ENCODE measurements at regions not wholly inside any gene's neighbourhood (a gene's known extent, or its start where the extent isn't known, plus 50 kb on each side); places are given as distances from the start of the nearest gene placed in this dataset.

DNA sequence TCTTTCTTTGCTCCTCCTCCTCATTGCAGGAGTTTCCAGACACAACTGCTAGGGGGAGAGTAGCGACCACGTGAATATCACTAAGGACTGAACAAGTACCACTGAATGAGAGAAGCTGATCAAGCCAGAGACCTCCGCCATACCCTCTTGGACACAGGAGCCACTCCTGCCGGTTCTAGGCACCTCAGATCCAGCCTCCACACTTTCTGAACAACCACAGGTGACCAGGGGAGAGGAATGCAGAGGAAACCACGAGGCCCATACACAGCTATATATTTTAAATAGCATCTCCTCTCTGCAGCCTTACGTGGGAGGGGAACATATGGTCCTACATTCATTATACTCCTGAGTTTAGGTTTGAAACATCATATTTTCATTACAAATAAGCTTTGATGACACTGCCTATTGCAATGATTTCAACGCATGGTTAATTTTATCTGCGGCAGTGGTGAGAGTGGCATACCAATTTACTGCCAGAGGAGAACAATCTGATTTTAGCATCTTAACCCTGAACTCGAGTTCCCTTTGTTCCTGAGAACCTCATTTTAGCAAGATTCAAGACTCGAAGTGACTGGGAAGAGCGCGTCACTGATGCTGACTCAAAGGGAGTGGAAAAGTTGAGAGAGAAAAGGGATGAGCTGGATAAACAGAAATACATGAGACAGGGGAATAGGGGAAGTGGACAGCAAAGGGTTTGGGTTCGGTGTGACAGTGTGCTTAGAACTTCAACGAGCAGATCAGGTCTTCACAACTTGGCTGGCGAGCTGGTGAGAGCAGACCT is 231.7 kb upstream of the PPARGC1A start:
- DNase-seq (ENCODE audit: low spot score) (no peak), ATAC-seq (no peak)

DNA sequence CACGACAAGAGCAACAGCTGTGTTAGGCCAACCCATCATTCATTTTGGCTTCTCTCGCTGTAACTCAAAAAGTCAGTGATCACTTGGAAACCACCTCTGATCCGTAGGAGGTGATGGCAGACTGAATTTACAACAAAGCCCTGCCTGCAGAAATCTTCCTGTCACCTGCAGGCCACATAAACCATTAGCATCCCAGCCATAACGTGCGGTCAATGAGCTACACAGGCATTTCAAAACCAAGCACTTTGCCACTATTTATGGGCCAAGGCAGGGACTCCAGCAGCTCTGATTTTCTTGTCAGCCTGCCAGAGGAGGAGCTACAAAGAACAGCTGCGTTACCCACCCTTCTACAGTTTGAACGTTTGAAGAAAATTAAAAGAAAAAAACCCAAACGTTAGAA is 228.1 kb upstream of the PPARGC1A start:
- DNase-seq (ENCODE audit: low spot score) (no peak), ATAC-seq (no peak)

DNA sequence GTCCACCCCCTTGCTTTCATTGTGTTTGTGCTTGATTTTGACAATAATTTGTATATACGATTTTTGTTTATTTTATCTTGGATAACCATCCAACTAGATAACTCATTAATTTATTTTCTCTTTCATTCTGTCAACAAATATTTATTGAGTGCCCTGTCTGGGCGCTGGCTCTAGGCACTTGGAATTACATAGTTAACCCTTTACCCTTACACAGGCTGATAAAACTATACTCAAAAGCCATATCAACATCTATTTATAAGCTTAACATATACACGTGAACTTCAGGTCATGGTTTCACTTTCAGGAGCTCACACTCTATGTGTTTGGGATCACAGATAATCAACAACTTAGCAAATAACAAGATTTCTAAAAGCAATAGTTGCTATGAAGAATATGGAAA is 226.3 kb upstream of the PPARGC1A start:
- ATAC-seq (peak; percentile 59), DNase-seq (ENCODE audit: low spot score) (no peak)

DNA sequence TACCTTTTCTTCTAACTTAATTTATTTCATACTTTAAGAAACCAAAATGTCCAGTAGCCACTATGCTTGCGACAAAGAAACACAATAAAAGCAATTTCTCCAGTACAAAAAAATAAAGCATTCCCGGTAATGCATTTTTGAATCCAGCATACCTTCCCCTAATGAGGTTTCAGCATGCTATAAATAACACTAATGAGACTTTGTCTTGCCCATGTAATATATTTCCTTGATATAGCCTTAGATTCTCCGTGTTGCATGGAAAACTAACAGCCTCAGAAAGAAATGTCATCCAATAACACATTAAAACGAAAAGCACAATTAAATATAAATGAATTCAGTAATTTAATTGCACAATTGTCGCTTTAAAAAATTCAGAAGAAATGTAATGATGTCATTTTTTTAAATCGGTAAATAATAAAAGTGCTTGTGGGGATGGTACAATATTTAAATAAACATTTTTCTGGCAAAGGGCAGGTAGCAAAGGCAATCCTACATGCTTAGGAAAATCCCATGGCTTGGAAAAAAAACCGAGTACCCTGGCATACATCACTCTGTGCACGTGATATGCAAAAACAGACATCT is 225.2 kb upstream of the PPARGC1A start:
- ATAC-seq (no peak), DNase-seq (ENCODE audit: low spot score) (no peak)

DNA sequence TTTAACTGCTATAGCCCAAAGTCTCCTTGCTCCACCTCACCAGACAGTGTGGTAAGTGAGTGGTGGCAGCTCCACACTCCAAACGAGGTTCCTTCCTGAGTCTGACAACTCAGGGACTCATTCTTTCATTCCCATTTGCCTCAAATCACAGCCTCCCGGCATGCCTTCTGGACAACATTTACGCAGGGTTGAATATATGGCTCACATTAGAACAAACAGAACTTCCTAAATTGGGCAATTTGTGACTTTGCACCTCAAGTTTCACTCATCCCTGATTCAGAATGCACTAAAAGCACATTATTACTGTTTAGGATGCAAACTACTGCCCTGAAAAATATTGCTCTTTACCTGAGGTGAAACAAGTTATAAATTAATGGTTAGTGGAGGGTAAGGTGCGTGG is 224.6 kb upstream of the PPARGC1A start:
- peak; percentile 62 for ATAC-seq

DNA sequence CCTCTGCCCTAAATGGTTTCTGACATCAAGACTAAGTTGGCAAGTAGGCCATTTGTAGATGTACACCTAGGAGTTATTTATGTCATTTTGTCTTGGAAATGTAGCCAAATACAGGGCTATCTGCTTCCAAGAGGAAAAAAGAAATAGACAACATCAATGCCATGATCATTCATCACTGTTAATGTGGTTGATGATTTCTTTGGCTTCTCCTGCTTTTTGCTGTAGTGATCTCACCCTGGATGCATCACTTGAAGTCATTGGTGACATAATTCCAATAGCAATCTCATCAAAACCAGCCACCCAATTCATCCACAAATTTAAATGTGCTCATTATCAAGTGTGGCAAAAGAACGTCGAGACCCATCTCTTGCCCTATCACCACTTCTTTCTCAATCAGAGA is 222.6 kb upstream of the PPARGC1A start:
- DNase-seq (ENCODE audit: low spot score) (no peak), ATAC-seq (no peak)

More for the DNA sequence above, 224.6 kb upstream of the PPARGC1A start:
- no peak for DNase-seq (ENCODE audit: low spot score)

DNA sequence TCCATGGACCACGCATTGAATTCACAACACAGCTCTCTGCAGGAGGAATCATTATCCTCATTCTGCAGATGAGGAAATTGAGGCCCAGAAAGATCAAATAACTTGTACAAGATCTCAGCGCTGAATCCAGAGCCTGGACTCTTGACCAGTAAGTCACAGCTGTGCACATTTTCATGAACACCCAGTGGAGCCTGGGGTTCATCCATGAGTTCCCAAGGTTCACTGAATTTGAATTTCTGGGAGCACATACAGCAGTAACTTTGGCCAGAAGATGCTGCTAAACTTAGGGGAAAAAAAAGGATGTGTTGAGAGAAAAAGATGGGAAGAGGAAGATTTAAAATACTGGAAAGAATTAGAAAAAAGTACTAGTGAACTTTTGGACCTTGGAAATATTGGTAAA is 218.7 kb upstream of the PPARGC1A start:
- ATAC-seq: no peak
- no peak for DNase-seq (ENCODE audit: low spot score)

DNA sequence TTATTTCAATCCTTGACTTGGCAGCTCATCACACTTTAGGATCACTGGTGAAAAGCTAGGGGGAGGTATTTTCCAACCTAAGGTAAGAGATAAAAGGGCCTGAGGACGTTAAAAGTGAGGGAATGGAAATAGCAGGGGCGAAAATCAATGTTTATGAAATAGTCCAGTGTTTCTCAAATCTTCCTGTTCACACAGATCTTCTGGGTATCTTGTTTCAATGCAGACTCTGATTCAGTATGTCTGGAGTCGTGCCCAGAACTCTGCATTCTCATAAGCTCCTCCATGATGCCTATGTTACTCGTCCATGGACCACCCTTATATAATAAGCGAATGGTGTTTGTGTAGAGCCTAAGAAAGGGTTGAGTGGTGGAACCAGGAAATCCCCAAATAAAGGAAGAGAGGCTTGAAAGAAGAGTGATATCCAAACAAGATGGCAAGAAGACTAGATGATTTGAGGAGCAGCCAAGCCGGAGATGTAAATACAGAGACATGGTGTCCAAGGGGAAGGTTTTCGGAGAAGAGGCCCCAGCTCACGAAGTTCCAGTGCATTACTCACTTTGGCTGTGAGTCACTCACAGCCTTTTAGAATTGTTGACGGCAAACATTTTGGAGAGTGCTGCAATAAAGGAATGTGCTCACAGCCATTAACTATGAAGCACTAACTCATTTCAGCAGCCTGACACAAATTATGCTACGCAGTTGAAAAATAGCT is 215.6 kb upstream of the PPARGC1A start:
- DNase-seq (ENCODE audit: low spot score): no peak
- peak; percentile 33 for ATAC-seq

DNA sequence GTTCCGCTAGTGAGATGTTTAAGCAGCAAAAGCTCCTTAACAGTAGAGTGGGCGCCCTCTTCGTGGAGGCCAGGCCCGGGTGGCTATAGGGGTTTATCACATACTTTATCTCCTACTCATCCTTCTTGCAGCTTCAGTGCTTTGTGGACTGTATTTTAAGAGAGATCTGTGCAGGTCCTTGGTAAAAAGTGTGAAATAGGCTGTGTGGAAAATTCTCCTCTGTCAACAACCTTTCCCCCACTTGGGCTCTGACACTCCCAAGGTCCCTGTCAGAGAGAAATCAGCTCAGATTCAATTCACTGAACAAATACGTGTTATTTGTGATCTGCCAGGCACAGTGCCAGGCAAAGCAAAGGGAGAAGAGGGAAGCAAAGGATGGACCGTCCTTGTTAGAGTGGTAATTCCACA is 214.3 kb upstream of the PPARGC1A start:
- DNase-seq (ENCODE audit: low spot score): peak; percentile 81
- ATAC-seq: peak; percentile 91

DNA sequence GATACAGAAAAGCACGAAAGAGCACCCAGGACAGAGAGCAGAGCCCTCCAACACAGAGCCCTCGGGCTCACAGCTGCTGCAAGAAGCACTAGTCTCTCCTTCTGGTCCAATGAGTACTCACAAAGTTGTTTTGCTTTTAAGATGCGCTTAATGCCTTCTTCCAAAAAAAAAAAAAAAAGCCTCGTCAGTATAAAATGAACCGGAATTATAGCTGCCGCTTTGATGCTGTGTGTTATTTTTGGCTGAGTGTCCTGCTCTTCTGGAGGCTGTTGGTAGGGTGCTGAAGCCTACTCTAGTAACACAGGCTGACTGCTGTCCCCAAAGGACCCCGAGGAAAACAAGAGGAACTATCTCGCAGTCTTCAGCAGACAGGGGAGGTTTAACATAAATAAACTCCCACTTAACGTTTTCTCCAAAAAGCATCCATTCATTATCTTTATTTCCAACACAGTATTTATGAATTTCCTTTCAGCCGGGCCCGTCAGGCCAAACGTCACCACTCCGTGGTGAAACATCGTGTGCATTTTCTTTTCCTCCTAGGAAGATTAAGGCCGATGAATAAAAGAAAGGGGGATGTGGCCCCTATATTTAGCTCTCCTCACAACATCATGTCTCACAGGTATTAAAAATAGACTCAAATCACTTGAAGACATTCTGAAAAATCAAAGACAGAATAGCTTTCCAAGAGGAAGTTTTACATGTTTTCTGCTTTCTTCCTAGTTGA is 213.7 kb upstream of the PPARGC1A start:
- ATAC-seq: no peak

DNA sequence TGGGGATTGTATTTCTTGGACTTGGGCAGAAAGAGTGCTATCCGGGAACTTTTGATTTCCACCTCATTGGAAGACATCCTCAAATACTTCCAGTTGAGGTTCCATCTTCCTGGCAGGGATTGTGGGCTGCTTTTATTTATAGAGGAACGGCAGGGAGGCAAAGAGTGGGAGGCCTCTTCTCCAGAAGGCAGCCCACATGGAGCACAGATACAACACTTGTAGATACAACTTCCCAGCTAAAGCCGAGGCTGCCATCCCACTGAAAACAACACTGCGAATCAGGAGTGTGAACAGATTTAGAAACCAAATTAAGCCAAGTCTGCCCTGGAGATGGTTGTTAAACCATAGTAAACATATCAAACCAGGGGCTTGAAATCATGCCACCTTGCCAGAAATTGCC is 212.8 kb upstream of the PPARGC1A start:
- no peak for ATAC-seq
- DNase-seq (ENCODE audit: low spot score): no peak

More for the DNA sequence above, 213.7 kb upstream of the PPARGC1A start:
- no peak for DNase-seq (ENCODE audit: low spot score)

DNA sequence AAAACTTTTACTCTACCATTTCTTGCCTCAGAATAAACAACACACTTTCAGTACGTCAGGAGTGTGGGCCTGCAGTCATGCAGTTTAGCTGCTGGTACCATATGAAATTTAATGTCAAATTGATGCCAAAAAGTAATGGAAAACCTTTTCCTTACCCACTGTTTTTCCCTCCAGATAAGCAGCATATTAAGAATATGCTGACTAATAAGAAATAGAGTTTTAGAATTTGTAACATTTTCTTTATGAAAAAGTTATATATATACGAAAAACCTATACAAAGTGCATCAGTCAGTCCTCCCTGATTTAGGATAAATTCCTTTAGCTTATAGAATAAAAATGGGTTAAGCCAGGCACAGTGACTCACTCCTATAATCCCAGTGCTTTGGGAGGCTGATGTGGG is 206.8 kb upstream of the PPARGC1A start:
- ATAC-seq (no peak), DNase-seq (ENCODE audit: low spot score) (no peak)

DNA sequence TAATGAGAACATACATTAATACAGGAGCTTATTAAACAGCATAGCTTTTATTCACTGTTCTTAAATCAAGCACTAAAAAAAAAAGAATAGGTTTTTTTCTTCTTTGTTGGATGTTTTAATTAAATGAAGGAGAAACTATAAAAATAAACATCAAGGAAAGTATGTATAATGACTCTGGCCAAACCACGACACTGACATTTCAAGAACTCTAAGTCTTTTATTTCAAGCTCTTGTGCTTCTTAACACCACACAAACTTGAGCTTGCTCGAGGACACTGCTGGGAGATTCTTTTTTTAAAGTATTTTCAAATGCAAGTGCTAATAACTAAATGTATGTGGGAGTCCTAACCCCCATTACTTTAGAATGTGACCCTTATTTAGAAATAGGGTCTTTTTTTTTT is 204.9 kb upstream of the PPARGC1A start:
- DNase-seq (ENCODE audit: low spot score) (no peak), ATAC-seq (no peak)

DNA sequence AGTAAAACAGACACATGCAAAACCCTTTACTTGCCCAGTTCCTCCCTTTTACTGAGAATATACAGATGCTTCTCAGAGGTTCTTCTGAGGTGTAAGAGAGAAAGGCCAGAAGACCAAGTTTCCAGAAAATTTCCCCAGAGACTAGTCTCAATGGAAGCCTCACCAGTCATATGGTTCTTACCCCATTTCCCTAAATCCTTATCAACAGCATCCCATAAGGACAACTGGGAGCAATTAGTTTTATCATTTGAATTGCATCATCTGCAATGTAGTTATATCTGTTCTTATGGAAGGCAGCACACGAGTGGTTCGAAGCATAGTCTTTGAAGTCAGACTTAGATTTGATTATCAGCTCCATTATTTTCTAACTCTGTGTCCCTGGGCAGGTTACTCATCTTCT is 203.6 kb upstream of the PPARGC1A start:
- ATAC-seq (no peak), DNase-seq (ENCODE audit: low spot score) (no peak)

DNA sequence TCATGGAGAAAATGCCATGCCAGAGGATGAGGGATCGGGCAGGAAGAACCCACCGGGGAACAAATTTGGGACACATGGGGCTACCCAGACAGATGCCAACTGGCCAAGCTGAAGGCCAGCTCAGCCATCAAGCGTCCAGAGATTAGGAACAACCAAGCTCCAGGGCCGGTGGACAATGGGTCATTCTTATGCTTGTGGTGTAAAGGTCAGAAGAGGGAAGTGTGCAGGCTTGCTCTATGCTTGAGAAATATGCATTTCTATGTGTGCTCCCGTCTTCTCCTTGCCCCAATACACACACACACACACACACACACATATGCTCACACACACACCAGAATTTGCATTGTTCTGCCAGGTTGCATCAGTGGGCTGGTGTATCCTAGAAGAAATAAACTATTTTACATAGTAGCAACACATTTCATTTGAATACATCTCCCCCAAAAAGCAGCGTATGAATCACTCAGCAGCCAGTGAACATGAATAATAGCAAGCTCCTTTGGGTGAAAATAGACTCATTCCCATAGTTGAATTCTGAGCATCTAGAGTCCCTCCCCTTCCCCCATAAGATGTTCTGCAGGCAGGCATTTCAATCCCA is 201.9 kb upstream of the PPARGC1A start:
- ATAC-seq (no peak), DNase-seq (ENCODE audit: low spot score) (no peak)

DNA sequence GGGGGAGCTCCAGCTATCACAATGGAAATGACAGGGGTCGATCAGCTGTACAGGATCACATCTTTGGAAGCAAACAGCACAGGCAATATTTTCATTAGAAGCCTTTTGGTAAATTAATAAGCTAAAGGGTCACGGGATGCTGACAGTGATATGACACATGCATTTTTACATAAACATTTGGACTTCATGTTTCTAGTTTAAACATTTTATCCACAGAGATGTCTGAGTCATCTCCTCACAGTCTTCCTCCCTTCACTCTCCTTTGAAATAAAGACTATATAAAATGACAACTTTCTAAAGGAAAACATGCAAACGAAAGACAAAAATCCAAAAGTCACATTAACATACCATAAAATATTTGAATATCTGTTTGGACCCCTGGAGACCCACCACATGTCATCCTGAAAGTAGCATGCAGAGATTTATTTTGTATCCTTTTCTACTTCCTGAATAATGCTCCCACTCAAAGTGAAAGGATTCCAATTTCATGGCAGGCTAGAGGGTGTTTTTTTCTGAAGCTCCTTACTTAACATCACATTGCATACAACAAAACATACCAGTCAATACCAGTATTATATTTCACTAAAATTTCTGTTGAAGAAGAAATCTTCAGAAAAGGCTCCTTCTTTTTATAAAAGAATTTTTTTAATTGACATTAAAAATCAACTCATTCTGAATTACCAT is 200.1 kb upstream of the PPARGC1A start:
- ATAC-seq (no peak), DNase-seq (ENCODE audit: low spot score) (no peak)

DNA sequence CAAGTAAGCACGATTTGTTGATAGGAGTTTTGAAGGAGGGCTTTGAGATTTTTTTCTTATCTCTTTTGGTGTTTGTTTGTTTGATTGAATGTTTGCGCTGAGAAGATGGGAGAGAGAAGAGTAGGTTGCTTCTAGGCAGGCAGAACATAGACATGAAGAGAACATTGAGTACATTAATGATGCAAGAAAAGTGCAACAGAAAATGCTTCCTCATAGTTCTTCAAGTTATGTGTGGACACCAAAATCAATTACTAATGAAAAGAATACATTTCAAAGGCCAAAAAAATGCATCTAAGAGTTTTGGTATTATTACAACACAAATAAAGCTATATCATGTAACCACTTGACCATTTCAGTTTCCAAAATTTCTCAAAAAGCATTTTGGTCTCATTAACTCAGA is 191.0 kb upstream of the PPARGC1A start:
- DNase-seq (ENCODE audit: low spot score) (no peak), ATAC-seq (no peak)

DNA sequence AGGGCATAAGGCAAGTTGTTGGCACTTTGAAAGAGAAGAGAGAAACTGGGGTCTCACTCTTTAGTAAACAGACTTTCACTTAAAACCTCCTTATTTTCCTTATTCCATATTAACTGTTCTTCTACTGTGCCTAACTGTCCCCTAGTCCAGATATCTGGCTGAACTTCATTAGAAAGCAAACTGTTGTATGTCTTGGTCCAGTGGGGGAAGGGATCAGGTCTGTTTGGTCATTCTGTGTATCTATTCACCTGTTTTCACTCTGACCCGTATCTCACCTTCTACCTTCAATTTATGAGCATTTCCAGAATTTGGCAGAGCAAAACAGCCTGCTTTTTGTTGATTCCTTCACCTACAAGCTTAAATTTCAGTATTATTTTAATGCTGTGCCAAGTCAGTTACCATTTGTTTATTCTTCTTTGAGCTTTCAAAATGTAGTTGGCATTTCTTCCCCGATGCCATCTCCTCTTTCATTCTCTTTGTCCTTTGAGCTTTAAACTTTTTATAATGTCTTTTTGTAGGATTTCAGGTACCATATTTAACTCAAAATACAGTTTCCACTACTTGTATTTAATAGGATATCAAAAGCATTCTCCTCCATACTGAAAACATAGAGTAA is 188.6 kb upstream of the PPARGC1A start:
- DNase-seq (ENCODE audit: low spot score) (no peak), ATAC-seq (peak; percentile 86)

DNA sequence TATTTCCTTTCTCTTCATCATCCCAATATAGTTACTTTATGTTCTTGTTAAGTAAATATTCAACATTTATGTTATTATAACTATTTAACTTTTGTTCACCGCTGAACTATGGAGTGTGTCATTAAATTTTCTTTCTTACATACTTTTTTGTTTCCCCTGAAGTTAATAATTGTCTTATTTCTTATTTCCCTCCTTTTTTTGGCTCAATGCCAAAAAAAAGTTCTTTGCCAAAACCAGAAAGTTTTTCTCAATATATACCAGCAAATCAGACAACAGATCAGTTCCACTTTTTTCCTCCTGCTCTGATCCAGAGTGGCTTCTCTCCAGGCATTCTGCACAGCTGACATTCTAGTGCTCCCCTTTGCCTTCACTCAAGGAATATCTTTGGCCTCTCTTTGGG is 187.0 kb upstream of the PPARGC1A start:
- DNase-seq (ENCODE audit: low spot score): no peak
- ATAC-seq: peak; percentile 15

DNA sequence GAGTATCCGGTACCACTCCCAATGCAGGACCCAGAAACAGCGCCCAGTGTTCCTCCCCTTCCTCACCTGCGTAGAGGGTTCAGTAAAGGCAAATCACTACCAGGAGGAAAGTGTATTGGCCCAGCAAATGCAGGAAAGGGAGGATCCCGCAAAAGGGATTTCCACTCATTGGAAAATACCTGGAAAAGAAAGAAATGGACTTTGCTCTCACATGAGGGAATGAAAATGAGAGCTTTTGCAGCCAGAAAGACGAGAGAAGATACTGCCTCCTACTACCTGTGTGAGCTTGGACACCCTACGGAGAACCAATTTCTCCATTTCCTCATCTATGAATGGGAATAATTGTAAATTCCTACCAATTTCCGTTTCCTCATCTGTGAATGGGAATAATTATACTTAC is 184.1 kb upstream of the PPARGC1A start:
- peak; percentile 64 for ATAC-seq
- DNase-seq (ENCODE audit: low spot score): no peak
